ENCODE measurements at regions not wholly inside any gene's neighbourhood (a gene's known extent, or its start where the extent isn't known, plus 50 kb on each side); places are given as distances from the start of the nearest gene placed in this dataset.

DNA sequence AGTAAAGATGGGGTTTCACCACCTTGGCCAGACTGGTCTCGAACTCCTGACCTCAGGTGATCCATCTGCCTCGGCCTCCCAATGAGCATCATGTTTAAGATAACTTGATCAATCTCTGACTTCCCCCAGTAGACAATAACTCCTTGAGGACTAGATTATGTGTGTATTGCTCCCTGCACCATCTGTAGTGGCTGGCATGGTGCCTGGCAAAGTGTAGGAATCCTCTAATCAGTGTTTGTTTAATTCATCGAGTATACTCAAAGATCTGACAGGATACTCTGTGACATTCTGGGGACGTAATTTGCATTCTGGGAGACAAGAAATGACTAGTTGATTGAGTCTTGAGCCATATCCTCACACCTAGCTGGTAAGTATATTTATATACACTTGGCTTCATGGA, 873.5 kb upstream of the TMEM132C start:
- Histone ChIP-seq H3K9me3 (ENCODE audit: low read length) (no peaks in the 10 kb centered on the region), H3K36me3 (ENCODE audit: insufficient read depth, low read length) (no peaks in the 10 kb centered on the region), H3K4me2 (ENCODE audit: low read length) (no peak overlapping the region), H3K27me3 (ENCODE audit: insufficient read depth, low read length) (no peaks in the 10 kb centered on the region; the same call in 1 of the 2 replicates), H3K27ac (ENCODE audit: low read depth, low read length, poor library complexity, severe bottlenecking) (no peak overlapping the region), H4K20me1 (ENCODE audit: insufficient read depth, low read length) (no peaks in the 10 kb centered on the region), H3K9ac (ENCODE audit: low read length) (no peak overlapping the region), H3F3A (ENCODE audit: insufficient read depth, low read length) (no peaks in the 10 kb centered on the region), H3K9me2 (ENCODE audit: low read depth, low read length) (no peaks in the 10 kb centered on the region), H2AFZ (ENCODE audit: low read length) (no peak overlapping the region), H3K79me2 (ENCODE audit: insufficient read depth, low read length) (no peaks in the 10 kb centered on the region), H3K4me3 (ENCODE audit: low read depth, low read length, poor library complexity, severe bottlenecking) (no peak overlapping the region), H3K4me1 (ENCODE audit: insufficient read depth, low read length, severe bottlenecking) (no peaks in the 10 kb centered on the region)
- TF ChIP-seq, protein P1, sequence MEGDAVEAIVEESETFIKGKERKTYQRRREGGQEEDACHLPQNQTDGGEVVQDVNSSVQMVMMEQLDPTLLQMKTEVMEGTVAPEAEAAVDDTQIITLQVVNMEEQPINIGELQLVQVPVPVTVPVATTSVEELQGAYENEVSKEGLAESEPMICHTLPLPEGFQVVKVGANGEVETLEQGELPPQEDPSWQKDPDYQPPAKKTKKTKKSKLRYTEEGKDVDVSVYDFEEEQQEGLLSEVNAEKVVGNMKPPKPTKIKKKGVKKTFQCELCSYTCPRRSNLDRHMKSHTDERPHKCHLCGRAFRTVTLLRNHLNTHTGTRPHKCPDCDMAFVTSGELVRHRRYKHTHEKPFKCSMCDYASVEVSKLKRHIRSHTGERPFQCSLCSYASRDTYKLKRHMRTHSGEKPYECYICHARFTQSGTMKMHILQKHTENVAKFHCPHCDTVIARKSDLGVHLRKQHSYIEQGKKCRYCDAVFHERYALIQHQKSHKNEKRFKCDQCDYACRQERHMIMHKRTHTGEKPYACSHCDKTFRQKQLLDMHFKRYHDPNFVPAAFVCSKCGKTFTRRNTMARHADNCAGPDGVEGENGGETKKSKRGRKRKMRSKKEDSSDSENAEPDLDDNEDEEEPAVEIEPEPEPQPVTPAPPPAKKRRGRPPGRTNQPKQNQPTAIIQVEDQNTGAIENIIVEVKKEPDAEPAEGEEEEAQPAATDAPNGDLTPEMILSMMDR (IDR thresholded peaks at IDR 0.05; ENCODE audit: low read length), result no peak

DNA sequence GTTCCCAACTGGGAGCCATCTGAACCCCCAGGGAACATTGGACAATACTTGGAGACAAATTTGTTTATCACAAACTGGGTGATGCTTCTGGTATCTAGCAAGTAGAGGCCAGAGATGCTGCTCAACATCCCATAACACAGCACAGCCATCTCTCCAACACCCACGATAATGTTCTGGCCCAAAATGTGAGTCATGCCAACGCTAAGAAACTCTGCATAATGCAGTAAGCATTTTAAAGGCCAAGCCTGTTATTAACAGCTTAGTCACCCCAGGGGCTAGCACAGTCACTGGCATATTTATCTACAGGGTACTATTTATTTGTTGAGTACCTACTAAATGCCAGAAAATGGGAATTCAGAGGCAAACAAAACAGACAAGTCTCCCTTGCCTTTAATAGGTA, 873.1 kb upstream of the TMEM132C start:
- no peak overlapping the region for H3K4me2 ChIP-seq (ENCODE audit: low read length)
- no peaks in the 10 kb centered on the region for H3K9me3 ChIP-seq (ENCODE audit: low read length)

GRCh38 chr12:127396734-127397133, 870.2 kb upstream of the TMEM132C start:
- no peak overlapping the region for H2AFZ ChIP-seq (ENCODE audit: low read length)
- H3K4me3 ChIP-seq (ENCODE audit: low read depth, low read length, poor library complexity, severe bottlenecking), result no peak overlapping the region
- no peaks in the 10 kb centered on the region for H3K79me2 ChIP-seq (ENCODE audit: insufficient read depth, low read length)
- H3K9me2 ChIP-seq (ENCODE audit: low read depth, low read length), result no peaks in the 10 kb centered on the region
- no peak overlapping the region for H3K4me2 ChIP-seq (ENCODE audit: low read length)
- H3K9me3 ChIP-seq (ENCODE audit: low read length), result no peaks in the 10 kb centered on the region
- no peaks in the 10 kb centered on the region for H4K20me1 ChIP-seq (ENCODE audit: insufficient read depth, low read length)
- H3K27ac ChIP-seq (ENCODE audit: low read depth, low read length, poor library complexity, severe bottlenecking), result no peak overlapping the region
- no peaks in the 10 kb centered on the region for H3F3A ChIP-seq (ENCODE audit: insufficient read depth, low read length)
- H3K36me3 ChIP-seq (ENCODE audit: insufficient read depth, low read length), result no peaks in the 10 kb centered on the region
- H3K27me3 ChIP-seq (ENCODE audit: insufficient read depth, low read length), result no peaks in the 10 kb centered on the region; the same call in 1 of the 2 replicates
- no peaks in the 10 kb centered on the region for H3K4me1 ChIP-seq (ENCODE audit: insufficient read depth, low read length, severe bottlenecking)
- TF ChIP-seq, protein P1 (IDR thresholded peaks at IDR 0.05; ENCODE audit: low read length), result no peak
- TF ChIP-seq EZH2 (IDR thresholded peaks at IDR 0.05; ENCODE audit: borderline replicate concordance, low read length), result no peak
- no peak overlapping the region for H3K9ac ChIP-seq (ENCODE audit: low read length)

More for the DNA sequence above, 873.1 kb upstream of the TMEM132C start:
- Histone ChIP-seq H3K27ac (ENCODE audit: low read depth, low read length, poor library complexity, severe bottlenecking) (no peak overlapping the region), H3K9me2 (ENCODE audit: low read depth, low read length) (no peaks in the 10 kb centered on the region), H4K20me1 (ENCODE audit: insufficient read depth, low read length) (no peaks in the 10 kb centered on the region), H2AFZ (ENCODE audit: low read length) (no peak overlapping the region), H3K36me3 (ENCODE audit: insufficient read depth, low read length) (no peaks in the 10 kb centered on the region), H3K9ac (ENCODE audit: low read length) (no peak overlapping the region), H3K4me3 (ENCODE audit: low read depth, low read length, poor library complexity, severe bottlenecking) (no peak overlapping the region), H3K27me3 (ENCODE audit: insufficient read depth, low read length) (no peaks in the 10 kb centered on the region; the same call in 1 of the 2 replicates), H3K4me1 (ENCODE audit: insufficient read depth, low read length, severe bottlenecking) (no peaks in the 10 kb centered on the region), H3K79me2 (ENCODE audit: insufficient read depth, low read length) (no peaks in the 10 kb centered on the region), H3F3A (ENCODE audit: insufficient read depth, low read length) (no peaks in the 10 kb centered on the region)
- no peak for TF ChIP-seq EZH2 (IDR thresholded peaks at IDR 0.05; ENCODE audit: borderline replicate concordance, low read length)
- TF ChIP-seq, protein P1 (IDR thresholded peaks at IDR 0.05; ENCODE audit: low read length), result no peak
